Thymus (tissue), 11 donors: ENCODE measurements at regions not wholly inside any gene's neighbourhood (a gene's known extent, or its start where the extent isn't known, plus 50 kb on each side); places are given as distances from the start of the nearest gene placed in this dataset.

Source experiments
- DNase-seq, 9 donors: peaks; one replicate each; pipeline ENCODE4 v3.0.0-alpha.2; 2013; ENCODE audit warnings: low spot score in 9 of 9, low read depth in 6 of 9, missing footprints in 1 of 9
- H3K27ac ChIP-seq, 2 donors: one replicate each; pipeline ENCODE4 v1.5.1; 2013; ENCODE audit warnings: control low read depth in 1 of 2, low read depth in 1 of 2, low read length in 1 of 2, mild to moderate bottlenecking in 1 of 2, moderate library complexity in 1 of 2
- H3K27me3 ChIP-seq, 2 donors: one replicate each; pipeline ENCODE4 v1.5.1; 2013; ENCODE audit warnings: low read length in 1 of 2; ENCODE audit not compliant: control insufficient read depth in 2 of 2, insufficient read depth in 1 of 2
- H3K36me3 ChIP-seq, 2 donors: one replicate each; pipeline ENCODE4 v1.5.1; 2013; ENCODE audit warnings: low read length in 1 of 2, mild to moderate bottlenecking in 1 of 2, moderate library complexity in 1 of 2; ENCODE audit not compliant: control insufficient read depth in 2 of 2, insufficient read depth in 2 of 2
- H3K4me1 ChIP-seq, 2 donors: one replicate each; pipeline ENCODE4 v1.5.1; 2013; ENCODE audit warnings: low read length in 2 of 2; ENCODE audit not compliant: control insufficient read depth in 2 of 2, insufficient read depth in 2 of 2
- H3K4me3 ChIP-seq, 2 donors: one replicate each; pipeline ENCODE4 v1.5.1; 2013; ENCODE audit warnings: low read length in 2 of 2, control low read depth in 1 of 2, mild to moderate bottlenecking in 1 of 2
- H3K9me3 ChIP-seq, 2 donors: one replicate each; pipeline ENCODE4 v1.5.1; 2013; ENCODE audit warnings: low read length in 1 of 2, mild to moderate bottlenecking in 1 of 2; ENCODE audit not compliant: control insufficient read depth in 2 of 2, insufficient read depth in 1 of 2
- WGBS: extraction: QIAGEN DNeasy Blood & Tissue Kit; methylation state at CpG from one replicate; pipeline ENCODE4 v1.1.7; 2013; 5-methylcytosine and 5-hydroxymethylcytosine counted together
- donor health status: healthy.

DNA sequence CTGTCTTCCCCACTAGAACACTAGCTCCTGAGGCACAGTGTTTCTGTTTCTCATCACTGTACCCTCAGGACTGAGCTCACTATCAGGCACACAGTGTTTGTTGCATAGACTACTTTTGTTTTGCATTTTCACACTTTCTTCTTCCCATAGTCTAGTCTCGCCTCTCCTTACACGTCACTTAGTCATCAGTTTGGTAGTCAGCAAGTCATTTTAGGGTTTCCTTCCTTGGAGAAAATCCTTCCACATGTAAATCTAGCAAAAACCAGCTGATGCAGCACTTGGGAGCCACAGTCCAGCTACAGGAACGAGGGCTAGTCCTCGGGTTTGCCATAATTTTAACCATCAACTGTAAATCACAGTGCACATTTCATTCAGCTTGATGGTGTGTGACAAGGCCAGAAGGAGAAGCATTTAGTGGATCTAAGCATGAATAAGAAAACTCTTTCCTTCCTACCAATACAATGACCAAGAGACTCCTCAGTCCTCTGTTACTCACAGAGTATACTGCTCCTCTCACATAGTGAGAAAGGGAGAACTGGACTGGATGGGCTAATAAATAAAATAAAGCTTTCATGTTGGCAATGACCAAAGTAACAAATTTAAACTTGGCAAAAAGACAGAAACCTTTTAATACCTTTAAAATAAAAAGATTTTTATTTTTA, 221.0 kb downstream of the KLF12 start:
- H3K36me3 ChIP-seq: no peaks in the 10 kb centered on the region
- H3K4me1 ChIP-seq: no peaks in the 10 kb centered on the region
- no peaks in the 10 kb centered on the region for H3K9me3 ChIP-seq
- 94% methylated on average over 4 of the region's 4 CpGs for WGBS
- H3K4me3 ChIP-seq: no peak overlapping the region
- DNase-seq: no peak
- no peak overlapping the region for H3K27ac ChIP-seq
- H3K27me3 ChIP-seq: no peaks in the 10 kb centered on the region

GRCh38 chr13:73911361-73911760, 222.8 kb downstream of the KLF12 start:
- Histone ChIP-seq H3K36me3 (no peaks in the 10 kb centered on the region), H3K4me1 (no peaks in the 10 kb centered on the region), H3K27ac (no peak overlapping the region), H3K4me3 (no peak overlapping the region), H3K27me3 (no peaks in the 10 kb centered on the region), H3K9me3 (no peaks in the 10 kb centered on the region)
- DNase-seq: no peak

DNA sequence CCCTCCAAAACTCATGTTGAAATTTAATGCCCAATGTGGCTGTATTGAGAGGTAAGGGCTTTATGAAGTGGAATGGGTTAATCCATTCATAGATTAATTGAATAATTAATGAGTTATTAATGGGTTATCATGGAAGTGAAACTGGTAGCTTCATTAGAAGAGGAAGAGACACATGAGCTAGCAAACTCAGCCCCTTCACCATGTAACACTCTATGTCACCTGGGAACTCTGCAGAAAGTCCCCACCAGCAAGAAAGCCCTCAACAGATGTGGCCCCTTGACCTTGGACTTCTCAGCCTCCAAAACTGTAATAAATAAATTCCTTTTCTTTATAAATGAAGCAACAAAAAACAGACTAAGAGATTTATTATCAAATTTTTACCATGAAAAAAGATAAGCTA, 223.5 kb downstream of the KLF12 start:
- H3K9me3 ChIP-seq: no peaks in the 10 kb centered on the region
- no peak overlapping the region for H3K27ac ChIP-seq
- no peak for DNase-seq
- no peaks in the 10 kb centered on the region for H3K4me1 ChIP-seq
- H3K4me3 ChIP-seq: no peak overlapping the region
- no peaks in the 10 kb centered on the region for H3K36me3 ChIP-seq
- H3K27me3 ChIP-seq: no peaks in the 10 kb centered on the region

DNA sequence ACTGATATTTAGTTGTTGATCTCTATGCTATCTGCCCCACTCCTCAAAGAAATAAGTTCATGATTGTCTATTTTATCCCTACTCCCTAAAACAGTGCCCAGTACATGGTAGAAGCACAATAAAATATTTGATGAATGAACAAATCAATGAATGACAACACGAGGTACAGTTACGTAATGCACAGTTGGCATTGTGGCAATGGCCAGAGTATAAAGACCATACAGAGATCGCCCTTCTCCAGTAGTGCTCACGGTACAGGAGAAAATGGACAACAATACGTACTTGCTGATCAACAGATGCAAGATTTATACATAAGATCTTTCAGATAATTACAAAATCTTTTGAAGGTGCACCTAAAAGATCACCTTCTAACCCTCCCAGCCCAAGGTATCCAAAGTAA, 225.4 kb downstream of the KLF12 start:
- H3K27me3 ChIP-seq: no peaks in the 10 kb centered on the region
- no peaks in the 10 kb centered on the region for H3K36me3 ChIP-seq
- no peaks in the 10 kb centered on the region for H3K4me1 ChIP-seq
- H3K4me3 ChIP-seq: no peak overlapping the region
- DNase-seq: no peak
- H3K9me3 ChIP-seq: no peaks in the 10 kb centered on the region
- WGBS: 98% methylated on average over 5 of the region's 5 CpGs
- no peak overlapping the region for H3K27ac ChIP-seq

DNA sequence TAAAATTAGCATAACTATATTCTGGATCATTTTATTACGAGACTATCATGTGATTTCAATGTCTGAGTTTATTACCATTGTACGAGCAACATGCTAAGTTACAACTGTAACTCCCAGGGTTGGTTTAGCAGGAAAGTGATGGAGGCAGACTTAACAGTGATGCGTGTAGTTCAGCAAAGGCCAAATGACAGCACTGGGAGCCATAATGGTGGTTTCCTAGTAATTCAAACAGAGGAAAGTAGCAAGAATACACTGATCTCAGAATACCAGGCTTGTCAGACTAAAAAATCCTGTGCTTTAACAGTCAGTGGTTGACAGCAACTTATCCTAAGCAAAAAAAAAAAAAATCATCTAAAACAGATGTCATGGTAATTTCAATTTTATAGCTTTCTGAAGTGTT, 229.6 kb downstream of the KLF12 start:
- no peak for DNase-seq
- H3K27ac ChIP-seq: no peak overlapping the region
- H3K36me3 ChIP-seq: no peaks in the 10 kb centered on the region
- over 99% methylated on average over 3 of the region's 3 CpGs for WGBS
- H3K4me3 ChIP-seq: no peak overlapping the region
- no peaks in the 10 kb centered on the region for H3K27me3 ChIP-seq
- H3K9me3 ChIP-seq: no peaks in the 10 kb centered on the region
- no peaks in the 10 kb centered on the region for H3K4me1 ChIP-seq

DNA sequence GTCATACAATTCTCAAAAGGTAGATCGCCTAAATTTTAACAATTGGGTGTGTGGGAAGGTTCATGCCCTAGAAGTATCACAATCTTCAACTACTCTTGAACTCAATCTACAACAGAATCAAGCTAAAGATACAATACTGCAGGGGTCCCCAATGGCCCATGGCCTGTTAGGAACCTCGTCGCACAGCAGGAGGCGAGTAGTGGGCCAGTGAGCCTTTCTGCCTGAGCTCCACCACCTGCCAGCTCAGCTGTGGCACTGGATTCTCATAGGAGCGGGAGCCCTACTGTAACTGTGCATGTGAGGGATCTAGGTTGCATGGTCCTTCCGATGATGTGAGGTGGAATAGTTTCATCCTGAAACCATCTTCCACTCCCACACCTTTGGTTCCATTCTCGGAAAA, 230.6 kb downstream of the KLF12 start:
- 98% methylated on average over 7 of the region's 7 CpGs for WGBS

DNA sequence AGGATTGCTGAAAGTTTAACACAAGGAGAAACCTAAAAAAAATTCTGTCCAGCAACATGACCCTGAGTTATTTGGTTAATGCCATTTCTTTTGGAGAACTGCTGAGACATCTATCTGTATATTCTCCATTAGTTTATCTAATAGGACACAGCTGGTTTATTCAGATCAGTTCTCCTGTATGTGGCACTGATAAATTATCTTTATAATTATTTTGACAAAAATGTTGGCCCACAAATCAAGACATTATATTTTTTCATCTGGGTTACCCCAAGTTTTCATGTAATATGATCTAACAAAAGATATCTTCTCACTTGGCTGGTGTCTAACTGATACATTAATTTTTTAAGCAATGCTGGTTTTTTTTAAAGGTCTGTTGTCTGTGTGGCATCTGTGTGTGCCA, 231.4 kb downstream of the KLF12 start:
- Histone ChIP-seq H3K4me3 (no peak overlapping the region), H3K9me3 (no peaks in the 10 kb centered on the region), H3K27ac (no peak overlapping the region), H3K4me1 (no peaks in the 10 kb centered on the region), H3K36me3 (no peaks in the 10 kb centered on the region), H3K27me3 (no peaks in the 10 kb centered on the region)
- DNase-seq: no peak

More for the DNA sequence above, 230.6 kb downstream of the KLF12 start:
- H3K36me3 ChIP-seq: no peaks in the 10 kb centered on the region
- DNase-seq: no peak
- H3K4me1 ChIP-seq: no peaks in the 10 kb centered on the region
- H3K27ac ChIP-seq: no peak overlapping the region
- H3K9me3 ChIP-seq: no peaks in the 10 kb centered on the region
- no peak overlapping the region for H3K4me3 ChIP-seq
- no peaks in the 10 kb centered on the region for H3K27me3 ChIP-seq

- H3K4me1 ChIP-seq: no peaks in the 10 kb centered on the region
- H3K4me3 ChIP-seq: no peak overlapping the region
- DNase-seq: no peak
- no peak overlapping the region for H3K27ac ChIP-seq
- WGBS: 69% methylated on average over 4 of the region's 4 CpGs
- no peaks in the 10 kb centered on the region for H3K27me3 ChIP-seq
- H3K36me3 ChIP-seq: no peaks in the 10 kb centered on the region
- H3K9me3 ChIP-seq: no peaks in the 10 kb centered on the region
Observed at GRCh38 chr13:73902296-73902695, 231.9 kb downstream of the KLF12 start.

DNA sequence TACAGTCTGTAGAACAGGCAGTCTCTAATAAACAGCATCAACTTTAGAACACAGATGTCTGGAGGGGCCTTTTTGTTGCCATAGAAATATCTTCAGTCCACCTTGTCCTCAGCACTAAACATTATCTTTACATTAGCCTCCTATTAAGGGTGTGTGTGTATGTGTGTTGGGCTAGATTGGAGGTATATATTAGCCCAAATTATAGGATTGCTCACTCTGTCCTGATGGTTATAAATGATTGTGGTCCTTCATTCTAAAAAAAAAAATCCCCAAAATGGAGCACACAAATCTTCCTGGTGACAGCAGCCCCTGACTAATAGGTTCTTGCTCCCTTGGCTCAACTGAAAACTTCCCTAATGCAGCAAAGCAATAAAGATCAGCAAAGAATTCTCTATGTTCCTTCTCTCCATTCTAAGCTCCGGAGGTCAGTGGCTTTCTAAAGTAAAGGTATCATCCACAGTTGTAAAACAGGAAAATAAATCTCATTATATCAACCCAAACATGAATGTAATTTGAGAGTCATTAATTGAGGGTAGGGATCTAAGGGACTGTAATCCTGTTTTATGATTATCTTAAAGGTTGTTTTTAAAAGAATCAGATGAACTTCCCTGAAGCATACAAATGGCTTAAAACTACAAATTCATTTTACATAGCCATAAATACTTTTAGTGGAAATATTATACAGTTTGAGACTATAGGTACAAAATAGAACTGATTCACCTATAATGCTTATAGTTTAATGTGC, 232.7 kb downstream of the KLF12 start:
- WGBS: 99% methylated on average over 1 of the region's 1 CpG
- Histone ChIP-seq H3K4me3 (no peak overlapping the region), H3K36me3 (no peaks in the 10 kb centered on the region), H3K4me1 (no peaks in the 10 kb centered on the region), H3K9me3 (no peaks in the 10 kb centered on the region), H3K27me3 (no peaks in the 10 kb centered on the region), H3K27ac (no peak overlapping the region)
- no peak for DNase-seq
